Thoracic aorta (tissue), 2 donors: ENCODE measurements at regions not wholly inside any gene's neighbourhood (a gene's known extent, or its start where the extent isn't known, plus 50 kb on each side); places are given as distances from the start of the nearest gene placed in this dataset.

ENCODE experiments used
- ATAC-seq: fragments of 150-250 bp; one replicate; pipeline ENCODE4 v1.8.0; 2017; ENCODE audit warnings: low read depth; ENCODE audit not compliant: insufficient number of reproducible peaks, low FRiP score
- DNase-seq: peaks from one replicate; pipeline ENCODE4 v3.0.0-alpha.2; 2020; ENCODE audit warnings: low spot score
- H3K27ac ChIP-seq, 2 donors: fragments of 200-600 bp; sonication (generic); 1 replicate in 1 of 2; 2 replicates in 1 of 2; pipeline ENCODE4 v1.5.1; 2016; ENCODE audit warnings: mild to moderate bottlenecking in 2 of 2, moderate library complexity in 2 of 2
- H3K27me3 ChIP-seq: fragments of 200-600 bp; sonication (generic); replicated peaks from 2 replicates; pipeline ENCODE4 v1.6.0; 2016; ENCODE audit warnings: mild to moderate bottlenecking; ENCODE audit not compliant: insufficient read depth
- H3K36me3 ChIP-seq: fragments of 200-600 bp; sonication (generic); one replicate; pipeline ENCODE4 v1.5.1; 2016
- H3K4me1 ChIP-seq, 2 donors: fragments of 200-600 bp; sonication (generic); 1 replicate in 1 of 2; 2 replicates in 1 of 2; pipeline versions ENCODE4 v1.5.1 to v1.6.0; 2016; ENCODE audit warnings: low read depth in 2 of 2, mild to moderate bottlenecking in 1 of 2; ENCODE audit not compliant: control insufficient read depth in 1 of 2
- H3K4me3 ChIP-seq: fragments of 200-600 bp; sonication (generic); 2 replicates; pipeline ENCODE4 v1.5.1; 2016; ENCODE audit warnings: mild to moderate bottlenecking
- H3K9me3 ChIP-seq: fragments of 200-600 bp; sonication (generic); 2 replicates; pipeline ENCODE4 v1.5.1; 2016
- TF ChIP-seq, protein P1 (sequence below): fragments of 200-600 bp; sonication (generic); IDR thresholded peaks from one replicate; pipeline ENCODE4 v1.5.1; 2019; ENCODE audit warnings: antibody characterized with exemption

DNA sequence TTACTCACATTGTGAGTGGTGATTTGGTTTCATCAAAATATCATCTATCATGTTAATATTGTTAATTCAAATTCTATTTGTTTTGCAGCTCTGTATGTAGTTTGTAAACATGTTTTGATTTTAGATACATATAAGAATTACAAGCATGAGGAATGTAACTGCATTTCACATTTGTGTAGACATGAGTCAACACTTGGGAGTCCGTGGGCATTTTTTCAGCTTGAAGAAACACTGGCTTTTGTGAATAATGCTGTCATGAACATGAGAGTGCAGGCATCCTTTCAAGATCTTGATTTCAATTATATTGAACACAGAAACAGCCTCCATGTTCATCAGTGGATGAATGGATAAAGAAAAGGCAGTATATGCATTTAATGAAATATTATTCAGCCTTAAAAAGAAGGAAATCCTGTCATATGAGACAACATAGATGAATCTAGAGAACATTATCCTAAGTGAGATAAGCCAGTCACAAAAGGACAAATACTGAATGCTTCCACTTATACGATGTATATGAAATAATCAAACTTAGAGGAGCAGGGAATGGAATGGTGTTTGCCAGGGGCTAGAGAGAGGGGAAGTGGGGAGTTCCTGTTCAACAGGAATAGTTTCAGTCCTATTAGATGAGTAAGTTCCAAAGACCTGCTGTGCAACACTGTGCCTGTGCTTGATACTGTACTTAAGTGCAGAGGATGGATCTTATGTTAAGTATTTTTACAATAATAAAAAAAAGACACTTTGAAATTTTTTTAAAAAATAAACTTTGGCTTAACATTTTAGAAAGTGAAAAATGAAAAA, 194.9 kb downstream of the LRATD1 start:
- DNase-seq (no peak), ATAC-seq (no peak)
- Histone ChIP-seq H3K4me1 (no peaks in the 10 kb centered on the region), H3K36me3 (no peaks in the 10 kb centered on the region), H3K27me3 (no peaks in the 10 kb centered on the region), H3K9me3 (no peaks in the 10 kb centered on the region), H3K4me3 (no peak overlapping the region), H3K27ac (no peak overlapping the region)
- TF ChIP-seq, protein P1, sequence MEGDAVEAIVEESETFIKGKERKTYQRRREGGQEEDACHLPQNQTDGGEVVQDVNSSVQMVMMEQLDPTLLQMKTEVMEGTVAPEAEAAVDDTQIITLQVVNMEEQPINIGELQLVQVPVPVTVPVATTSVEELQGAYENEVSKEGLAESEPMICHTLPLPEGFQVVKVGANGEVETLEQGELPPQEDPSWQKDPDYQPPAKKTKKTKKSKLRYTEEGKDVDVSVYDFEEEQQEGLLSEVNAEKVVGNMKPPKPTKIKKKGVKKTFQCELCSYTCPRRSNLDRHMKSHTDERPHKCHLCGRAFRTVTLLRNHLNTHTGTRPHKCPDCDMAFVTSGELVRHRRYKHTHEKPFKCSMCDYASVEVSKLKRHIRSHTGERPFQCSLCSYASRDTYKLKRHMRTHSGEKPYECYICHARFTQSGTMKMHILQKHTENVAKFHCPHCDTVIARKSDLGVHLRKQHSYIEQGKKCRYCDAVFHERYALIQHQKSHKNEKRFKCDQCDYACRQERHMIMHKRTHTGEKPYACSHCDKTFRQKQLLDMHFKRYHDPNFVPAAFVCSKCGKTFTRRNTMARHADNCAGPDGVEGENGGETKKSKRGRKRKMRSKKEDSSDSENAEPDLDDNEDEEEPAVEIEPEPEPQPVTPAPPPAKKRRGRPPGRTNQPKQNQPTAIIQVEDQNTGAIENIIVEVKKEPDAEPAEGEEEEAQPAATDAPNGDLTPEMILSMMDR, result no peak

DNA sequence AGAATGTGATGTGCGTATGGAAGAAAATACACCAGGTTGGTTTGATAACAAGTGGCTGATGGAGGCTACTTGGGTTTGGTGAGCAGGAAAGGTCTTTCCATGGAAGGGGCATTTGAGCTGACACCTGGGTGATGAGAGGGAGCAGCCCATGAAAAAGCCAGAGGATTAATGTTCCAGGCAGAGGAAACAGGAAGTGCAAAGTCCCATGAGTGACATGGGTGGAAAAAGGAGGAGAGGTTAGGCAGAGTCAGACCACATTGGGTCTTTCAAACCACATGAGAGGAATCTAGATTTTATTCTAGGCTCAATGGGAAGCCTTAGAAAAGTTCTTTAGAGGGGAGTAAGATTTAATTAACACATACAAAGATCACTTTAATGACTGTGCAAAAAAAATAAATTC, 195.7 kb downstream of the LRATD1 start:
- H3K9me3 ChIP-seq, result no peaks in the 10 kb centered on the region
- H3K27me3 ChIP-seq, result no peaks in the 10 kb centered on the region
- no peak for ATAC-seq
- TF ChIP-seq, protein P1, result no peak
- DNase-seq, result no peak
- H3K4me1 ChIP-seq, result no peaks in the 10 kb centered on the region
- no peak overlapping the region for H3K4me3 ChIP-seq
- no peaks in the 10 kb centered on the region for H3K36me3 ChIP-seq
- no peak overlapping the region for H3K27ac ChIP-seq

DNA sequence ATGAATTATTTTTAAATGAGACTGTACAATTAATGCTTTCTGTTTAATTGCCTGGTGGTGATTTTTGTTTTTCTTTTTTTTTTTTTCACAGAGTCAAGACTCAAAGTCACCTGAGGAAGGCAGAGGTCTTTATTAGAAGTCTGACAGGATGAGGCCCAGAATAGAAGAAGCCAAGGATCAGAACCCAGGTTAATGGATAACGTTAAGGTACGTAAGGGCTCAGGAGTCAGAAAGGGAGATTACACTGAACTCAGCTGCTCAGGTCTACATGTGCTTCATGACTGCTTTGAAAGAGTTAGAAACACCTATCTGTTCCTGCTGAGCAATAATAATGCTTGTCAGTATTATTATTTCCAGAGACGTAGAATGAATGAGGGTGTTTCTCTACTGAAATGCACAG, 196.5 kb downstream of the LRATD1 start:
- no peak overlapping the region for H3K4me3 ChIP-seq
- H3K9me3 ChIP-seq, result no peaks in the 10 kb centered on the region
- DNase-seq (no peak), ATAC-seq (no peak)
- no peaks in the 10 kb centered on the region for H3K27me3 ChIP-seq
- no peak overlapping the region for H3K27ac ChIP-seq
- TF ChIP-seq, protein P1, result no peak
- H3K4me1 ChIP-seq, result no peaks in the 10 kb centered on the region
- no peaks in the 10 kb centered on the region for H3K36me3 ChIP-seq

DNA sequence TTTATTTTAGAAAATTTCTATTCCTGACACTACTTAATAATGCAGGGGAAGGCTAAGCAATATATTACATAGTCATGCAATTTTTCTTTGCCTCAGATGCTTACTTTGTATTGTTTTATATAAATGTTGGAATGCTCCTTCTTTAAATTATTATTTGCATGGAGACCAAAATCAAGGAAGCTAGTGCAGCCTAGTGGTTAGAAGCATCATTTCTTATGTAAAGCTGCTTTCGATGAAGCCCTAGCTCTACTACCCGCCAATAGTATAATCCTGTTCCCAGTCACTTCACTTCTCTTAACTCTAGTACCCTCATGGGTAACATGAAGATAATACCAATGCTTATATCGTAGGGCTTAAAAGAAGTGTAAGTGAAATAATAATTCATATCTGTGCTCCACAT, 198.9 kb downstream of the LRATD1 start:
- TF ChIP-seq, protein P1, result peak; percentile 17
- H3K4me3 ChIP-seq, result no peak overlapping the region
- no peak for DNase-seq

DNA sequence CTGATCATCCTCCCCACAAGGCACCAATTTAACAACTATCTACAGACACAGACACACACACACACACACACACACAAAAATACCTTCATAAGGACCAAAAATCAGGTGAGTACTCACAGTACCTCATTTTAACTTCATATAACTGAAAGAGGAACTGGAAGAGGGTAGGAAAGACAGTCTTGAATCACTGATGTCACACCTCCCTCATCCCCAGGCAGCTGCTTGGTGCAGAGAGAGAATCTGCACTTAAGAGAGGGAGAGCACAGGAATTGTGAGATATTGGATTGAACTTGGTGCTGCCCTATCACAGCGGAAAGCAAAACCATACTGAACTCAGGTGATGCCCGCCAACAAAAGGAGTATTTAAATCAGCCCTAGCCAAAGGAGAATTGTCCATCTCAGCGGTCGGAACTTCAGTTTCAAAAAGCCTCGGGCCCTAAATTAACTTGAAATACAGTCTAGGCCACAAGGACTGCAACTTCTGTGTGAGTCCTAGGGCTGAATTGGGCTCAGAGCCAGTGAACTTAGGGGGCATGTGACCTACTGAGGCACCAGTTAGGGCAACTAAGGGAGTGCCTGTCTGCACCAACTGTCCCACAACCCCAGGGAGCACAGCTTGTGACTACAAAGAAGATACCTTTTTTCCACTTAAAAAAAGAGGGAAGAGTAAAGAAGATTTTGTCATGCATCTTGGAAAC, 211.1 kb downstream of the LRATD1 start:
- DNase-seq (no peak), ATAC-seq (no peak)
- Histone ChIP-seq H3K4me3 (no peak overlapping the region), H3K4me1 (no peaks in the 10 kb centered on the region), H3K27me3 (no peaks in the 10 kb centered on the region), H3K27ac (no peak overlapping the region), H3K36me3 (no peaks in the 10 kb centered on the region), H3K9me3 (no peaks in the 10 kb centered on the region)
- TF ChIP-seq, protein P1, result no peak

More for the DNA sequence above, 198.9 kb downstream of the LRATD1 start:
- Histone ChIP-seq H3K9me3 (peaks cover 3% of the 10 kb centered on the region), H3K36me3 (no peaks in the 10 kb centered on the region), H3K27ac (no peak overlapping the region), H3K27me3 (no peaks in the 10 kb centered on the region), H3K4me1 (no peaks in the 10 kb centered on the region)
- ATAC-seq, result no peak
